ENCODE measurements at regions not wholly inside any gene's neighbourhood (a gene's known extent, or its start where the extent isn't known, plus 50 kb on each side); places are given as distances from the start of the nearest gene placed in this dataset.

GRCh38 chr1:208803011-208803811 lies 559.0 kb upstream of the PLXNA2 start:
- no peak for DNase-seq

- DNase-seq = no peak
These were observed 563.4 kb upstream of the PLXNA2 start for GRCh38 chr1:208807446-208808127.

GRCh38 chr1:208808301-208808700 lies 564.1 kb upstream of the PLXNA2 start:
- DNase-seq = no peak

GRCh38 chr1:208809876-208810275 lies 565.7 kb upstream of the PLXNA2 start:
- DNase-seq = no peak

- DNase-seq = no peak
These were observed 574.7 kb upstream of the PLXNA2 start for GRCh38 chr1:208818770-208819445.

GRCh38 chr1:208820580-208821212 lies 576.5 kb upstream of the PLXNA2 start:
- no peak for DNase-seq

GRCh38 chr1:208821939-208822338 lies 577.8 kb upstream of the PLXNA2 start:
- DNase-seq = no peak

GRCh38 chr1:208825300-208825699 lies 581.1 kb upstream of the PLXNA2 start:
- DNase-seq = no peak

- no peak for DNase-seq
These were observed 585.4 kb upstream of the PLXNA2 start for GRCh38 chr1:208829595-208829994.

GRCh38 chr1:208834381-208835096 lies 590.4 kb upstream of the PLXNA2 start:
- no peak for DNase-seq

- no peak for DNase-seq
These were observed 590.9 kb upstream of the PLXNA2 start for GRCh38 chr1:208835097-208835463.

GRCh38 chr1:208835781-208836180 lies 591.6 kb upstream of the PLXNA2 start:
- no peak for DNase-seq

- DNase-seq = no peak
These were observed 593.1 kb upstream of the PLXNA2 start for GRCh38 chr1:208837242-208837641.

- no peak for DNase-seq
These were observed 597.3 kb upstream of the PLXNA2 start for GRCh38 chr1:208841436-208841835.

- no peak for DNase-seq
These were observed 598.3 kb upstream of the PLXNA2 start for GRCh38 chr1:208842451-208842850.

- no peak for DNase-seq
These were observed 600.0 kb upstream of the PLXNA2 start for GRCh38 chr1:208844158-208844557.

GRCh38 chr1:208848854-208849253 lies 604.7 kb upstream of the PLXNA2 start:
- DNase-seq = no peak

GRCh38 chr1:208850442-208850841 lies 606.3 kb upstream of the PLXNA2 start:
- DNase-seq = no peak

GRCh38 chr1:208851366-208851765 lies 607.2 kb upstream of the PLXNA2 start:
- DNase-seq = no peak

GRCh38 chr1:208852911-208853310 lies 608.7 kb upstream of the PLXNA2 start:
- no peak for DNase-seq

GRCh38 chr1:208855403-208855802 lies 611.2 kb upstream of the PLXNA2 start:
- no peak for DNase-seq

GRCh38 chr1:208857465-208857864 lies 613.3 kb upstream of the PLXNA2 start:
- DNase-seq = no peak

GRCh38 chr1:208858738-208859137 lies 614.6 kb upstream of the PLXNA2 start:
- no peak for DNase-seq
